Uterus (tissue), 2 donors: ENCODE measurements at regions not wholly inside any gene's neighbourhood (a gene's known extent, or its start where the extent isn't known, plus 50 kb on each side); places are given as distances from the start of the nearest gene placed in this dataset.

Experiments
- POLR2A ChIP-seq, 2 donors: fragments of 450-650 bp; IDR thresholded peaks; one replicate each; pipeline ENCODE4 v1.6.1; 2016; ENCODE audit warnings: antibody characterized with exemption in 2 of 2, mild to moderate bottlenecking in 1 of 2, moderate library complexity in 1 of 2
- TF ChIP-seq, protein P1 (sequence below), 4 experiments: fragments of 200-600 bp in 2 of 4; fragments of 450-650 bp in 2 of 4; sonication (generic) in 2 of 4; IDR thresholded peaks; one replicate each; pipeline ENCODE4 v1.5.1; 2016 to 2019; ENCODE audit warnings: antibody characterized with exemption in 4 of 4, mild to moderate bottlenecking in 2 of 4, moderate library complexity in 1 of 4

DNA sequence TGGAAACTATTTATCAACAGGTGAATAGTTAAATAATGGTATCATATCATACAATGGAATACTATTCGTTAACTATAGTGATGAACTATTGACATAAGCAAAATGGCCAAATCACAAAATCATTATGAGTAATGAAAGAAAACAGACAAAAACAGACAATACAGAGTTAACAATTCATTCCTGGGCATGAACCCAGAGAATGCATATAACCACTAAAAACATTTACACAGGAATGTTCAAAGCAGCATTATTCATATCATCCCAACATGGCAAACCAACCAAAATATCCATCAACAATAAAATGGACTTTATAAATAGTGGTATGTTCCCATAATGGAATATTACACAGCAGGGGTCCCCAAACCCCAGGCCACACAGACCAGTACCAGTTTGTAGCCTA is 131.2 kb upstream of the CYP1B1 start:
- TF ChIP-seq, protein P1, sequence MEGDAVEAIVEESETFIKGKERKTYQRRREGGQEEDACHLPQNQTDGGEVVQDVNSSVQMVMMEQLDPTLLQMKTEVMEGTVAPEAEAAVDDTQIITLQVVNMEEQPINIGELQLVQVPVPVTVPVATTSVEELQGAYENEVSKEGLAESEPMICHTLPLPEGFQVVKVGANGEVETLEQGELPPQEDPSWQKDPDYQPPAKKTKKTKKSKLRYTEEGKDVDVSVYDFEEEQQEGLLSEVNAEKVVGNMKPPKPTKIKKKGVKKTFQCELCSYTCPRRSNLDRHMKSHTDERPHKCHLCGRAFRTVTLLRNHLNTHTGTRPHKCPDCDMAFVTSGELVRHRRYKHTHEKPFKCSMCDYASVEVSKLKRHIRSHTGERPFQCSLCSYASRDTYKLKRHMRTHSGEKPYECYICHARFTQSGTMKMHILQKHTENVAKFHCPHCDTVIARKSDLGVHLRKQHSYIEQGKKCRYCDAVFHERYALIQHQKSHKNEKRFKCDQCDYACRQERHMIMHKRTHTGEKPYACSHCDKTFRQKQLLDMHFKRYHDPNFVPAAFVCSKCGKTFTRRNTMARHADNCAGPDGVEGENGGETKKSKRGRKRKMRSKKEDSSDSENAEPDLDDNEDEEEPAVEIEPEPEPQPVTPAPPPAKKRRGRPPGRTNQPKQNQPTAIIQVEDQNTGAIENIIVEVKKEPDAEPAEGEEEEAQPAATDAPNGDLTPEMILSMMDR (IDR thresholded peaks at IDR 0.05), result no peak
- TF ChIP-seq POLR2A (IDR thresholded peaks at IDR 0.05), result no peak
